IMR-90 (cell line): ENCODE measurements at regions not wholly inside any gene's neighbourhood (a gene's known extent, or its start where the extent isn't known, plus 50 kb on each side); places are given as distances from the start of the nearest gene placed in this dataset.

Experiments used
- CEBPB ChIP-seq: IDR thresholded peaks from 2 replicates; pipeline ENCODE4 v1.6.1; 2012; ENCODE audit warnings: low read depth, low read length, improper control_type of control experiment
- CHD1 ChIP-seq: IDR thresholded peaks from 2 replicates; pipeline ENCODE4 v1.6.1; 2012; ENCODE audit warnings: low read depth, low read length, improper control_type of control experiment
- MXI1 ChIP-seq: IDR thresholded peaks from 2 replicates; pipeline ENCODE4 v1.6.1; 2012; ENCODE audit warnings: low read depth, mild to moderate bottlenecking, low read length, moderate library complexity, borderline replicate concordance
- POLR2A ChIP-seq: IDR thresholded peaks from 2 replicates; pipeline ENCODE4 v1.6.1; 2012; ENCODE audit warnings: mild to moderate bottlenecking, low read depth, low read length
- RCOR1 ChIP-seq: IDR thresholded peaks from 2 replicates; pipeline ENCODE4 v1.6.1; 2012; ENCODE audit warnings: mild to moderate bottlenecking, low read length, improper control_type of control experiment; ENCODE audit not compliant: insufficient replicate concordance
- SMC3 ChIP-seq: fragments of 150-350 bp; IDR thresholded peaks from 2 replicates; pipeline ENCODE4 v1.6.1; 2016; ENCODE audit warnings: low read depth, mild to moderate bottlenecking, antibody characterized with exemption, low read length, moderate library complexity
- TF ChIP-seq, protein P1 (sequence below): conservative IDR thresholded peaks from 2 replicates; pipeline ENCODE4 v1.5.1; 2012; ENCODE audit warnings: mild to moderate bottlenecking, low read depth, low read length, improper control_type of control experiment
- TF ChIP-seq, protein P2 (sequence below): fragments of 150-350 bp; IDR thresholded peaks from 2 replicates; pipeline ENCODE4 v1.6.1; 2016; ENCODE audit warnings: low read depth, mild to moderate bottlenecking, low read length, moderate library complexity, borderline replicate concordance

- TF ChIP-seq, protein P1, sequence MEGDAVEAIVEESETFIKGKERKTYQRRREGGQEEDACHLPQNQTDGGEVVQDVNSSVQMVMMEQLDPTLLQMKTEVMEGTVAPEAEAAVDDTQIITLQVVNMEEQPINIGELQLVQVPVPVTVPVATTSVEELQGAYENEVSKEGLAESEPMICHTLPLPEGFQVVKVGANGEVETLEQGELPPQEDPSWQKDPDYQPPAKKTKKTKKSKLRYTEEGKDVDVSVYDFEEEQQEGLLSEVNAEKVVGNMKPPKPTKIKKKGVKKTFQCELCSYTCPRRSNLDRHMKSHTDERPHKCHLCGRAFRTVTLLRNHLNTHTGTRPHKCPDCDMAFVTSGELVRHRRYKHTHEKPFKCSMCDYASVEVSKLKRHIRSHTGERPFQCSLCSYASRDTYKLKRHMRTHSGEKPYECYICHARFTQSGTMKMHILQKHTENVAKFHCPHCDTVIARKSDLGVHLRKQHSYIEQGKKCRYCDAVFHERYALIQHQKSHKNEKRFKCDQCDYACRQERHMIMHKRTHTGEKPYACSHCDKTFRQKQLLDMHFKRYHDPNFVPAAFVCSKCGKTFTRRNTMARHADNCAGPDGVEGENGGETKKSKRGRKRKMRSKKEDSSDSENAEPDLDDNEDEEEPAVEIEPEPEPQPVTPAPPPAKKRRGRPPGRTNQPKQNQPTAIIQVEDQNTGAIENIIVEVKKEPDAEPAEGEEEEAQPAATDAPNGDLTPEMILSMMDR, result no peak
- TF ChIP-seq MXI1, result no peak
- TF ChIP-seq SMC3, result no peak
- TF ChIP-seq CHD1, result no peak
- no peak for TF ChIP-seq POLR2A
- TF ChIP-seq, protein P2, sequence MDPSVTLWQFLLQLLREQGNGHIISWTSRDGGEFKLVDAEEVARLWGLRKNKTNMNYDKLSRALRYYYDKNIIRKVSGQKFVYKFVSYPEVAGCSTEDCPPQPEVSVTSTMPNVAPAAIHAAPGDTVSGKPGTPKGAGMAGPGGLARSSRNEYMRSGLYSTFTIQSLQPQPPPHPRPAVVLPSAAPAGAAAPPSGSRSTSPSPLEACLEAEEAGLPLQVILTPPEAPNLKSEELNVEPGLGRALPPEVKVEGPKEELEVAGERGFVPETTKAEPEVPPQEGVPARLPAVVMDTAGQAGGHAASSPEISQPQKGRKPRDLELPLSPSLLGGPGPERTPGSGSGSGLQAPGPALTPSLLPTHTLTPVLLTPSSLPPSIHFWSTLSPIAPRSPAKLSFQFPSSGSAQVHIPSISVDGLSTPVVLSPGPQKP, result no peak
- TF ChIP-seq CEBPB, result no peak
- TF ChIP-seq RCOR1, result no peak
These were observed 211.3 kb upstream of the ARL4C start for GRCh38 chr2:234708091-234708683.
